ENCODE measurements at regions not wholly inside any gene's neighbourhood (a gene's known extent, or its start where the extent isn't known, plus 50 kb on each side); places are given as distances from the start of the nearest gene placed in this dataset.

DNA sequence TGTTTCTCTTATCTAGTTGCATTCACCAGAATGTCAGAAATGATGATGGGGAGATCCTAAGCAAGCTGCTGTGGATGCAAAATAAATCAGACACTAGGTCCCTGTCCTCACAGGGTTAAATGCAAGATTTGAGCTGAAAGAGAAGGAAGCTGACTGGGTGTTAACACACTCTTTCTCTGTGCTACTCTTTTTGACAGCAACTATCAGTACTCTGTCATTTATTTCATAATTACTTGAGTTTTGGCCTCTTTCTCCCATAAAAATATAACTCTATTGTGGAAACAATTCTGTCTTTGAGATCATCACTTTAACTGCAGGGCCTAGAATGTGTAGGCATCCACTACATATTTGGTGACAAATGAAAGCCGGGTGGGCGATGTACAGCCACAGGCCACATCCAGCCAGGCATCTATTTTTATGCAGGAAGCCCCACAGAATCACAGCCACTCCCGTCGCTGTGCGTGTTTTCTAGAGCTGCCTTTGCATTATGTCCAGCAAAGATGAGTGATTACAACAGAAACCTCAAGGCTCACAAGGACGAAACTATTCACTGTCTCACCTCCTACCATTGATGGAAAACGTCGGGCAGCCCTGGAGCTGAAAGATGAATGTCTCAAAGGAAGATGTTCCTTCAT is 849.0 kb downstream of the RNF144A start:
- H3K4me2 ChIP-seq (ENCODE audit: low read length): no peak overlapping the region
- no peaks in the 10 kb centered on the region for H3K9me3 ChIP-seq (ENCODE audit: control insufficient read depth in 1 of 2, insufficient read depth in 1 of 2, low read depth in 1 of 2, low read length in 2 of 2)
- ATAC-seq (no peak), DNase-seq (ENCODE audit: low read depth, low spot score) (no peak)
- H3K79me2 ChIP-seq (ENCODE audit: insufficient read depth, low read length): no peaks in the 10 kb centered on the region
- CTCF ChIA-PET: no interaction called here
- BruUV-seq (replicated peaks): no TSS peak
- H3K9ac ChIP-seq (ENCODE audit: low read length): no peak overlapping the region
- no peak overlapping the region for H2AFZ ChIP-seq (ENCODE audit: low read depth, low read length, poor library complexity, severe bottlenecking)
- POLR2A ChIA-PET: no interaction called here
- no peaks in the 10 kb centered on the region for H3K4me1 ChIP-seq (ENCODE audit: control insufficient read depth in 1 of 2, insufficient read depth in 2 of 2, low read length in 2 of 2)
- no peak overlapping the region for H3K27ac ChIP-seq (ENCODE audit: low read depth, low read length)
- RAD21 ChIA-PET (ENCODE audit: low non-redundant PET in 1 of 2, low total read pairs in 2 of 2, uncharacterized antibody in 2 of 2, unreplicated experiment in 2 of 2): no interaction called here
- H4K20me1 ChIP-seq (ENCODE audit: insufficient read depth): no peaks in the 10 kb centered on the region
- no peak overlapping the region for H3K4me3 ChIP-seq (replicated peaks in 1 of 2; ENCODE audit: low read depth in 1 of 2, low read length in 2 of 2)
- H3K9me2 ChIP-seq (ENCODE audit: insufficient read depth): no peaks in the 10 kb centered on the region
- TF ChIP-seq, protein P1, sequence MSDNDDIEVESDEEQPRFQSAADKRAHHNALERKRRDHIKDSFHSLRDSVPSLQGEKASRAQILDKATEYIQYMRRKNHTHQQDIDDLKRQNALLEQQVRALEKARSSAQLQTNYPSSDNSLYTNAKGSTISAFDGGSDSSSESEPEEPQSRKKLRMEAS (IDR thresholded peaks at IDR 0.05): no peak
- intact Hi-C loops (cut with micrococcal nuclease): no loop called here
- no peaks in the 10 kb centered on the region for H3K27me3 ChIP-seq (ENCODE audit: insufficient read depth, low read length)
- no peaks in the 10 kb centered on the region; a peak in 1 of 4 replicates for H3K36me3 ChIP-seq (ENCODE audit: control insufficient read depth in 1 of 2, insufficient read depth in 2 of 2, low read length in 2 of 2)

DNA sequence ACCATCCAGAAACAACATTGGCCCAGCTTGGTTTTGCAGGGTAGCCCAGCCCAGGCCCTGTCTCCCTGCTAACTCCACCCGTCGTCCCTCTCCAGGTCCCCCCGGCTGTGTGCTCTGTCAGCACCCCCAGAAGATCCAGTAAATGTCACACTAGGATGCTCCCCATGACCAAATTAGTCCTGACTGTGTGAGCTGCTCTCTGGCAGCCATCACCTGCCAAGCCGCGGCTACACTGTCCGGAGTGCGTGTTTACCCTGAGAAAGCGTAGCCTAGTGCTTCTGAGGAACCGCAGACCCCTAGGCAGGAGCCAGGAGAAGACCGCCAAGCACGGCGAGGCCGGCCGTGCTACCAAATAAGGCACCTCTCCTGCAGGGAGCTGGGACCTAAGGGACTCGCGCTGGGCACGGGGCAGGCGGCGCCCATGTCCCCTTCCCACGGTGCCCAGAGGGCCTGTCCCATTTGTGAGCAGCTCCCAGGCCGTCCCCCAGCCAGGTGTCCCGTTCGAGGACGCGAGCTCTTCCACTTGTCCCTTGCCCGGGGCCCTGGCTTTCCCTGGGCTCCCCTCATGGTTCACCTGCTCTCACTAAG is 849.9 kb downstream of the RNF144A start:
- no peak for DNase-seq (ENCODE audit: low read depth, low spot score)
- intact Hi-C loops (cut with micrococcal nuclease): no loop called here
- ATAC-seq: no peak
- no TSS peak for BruUV-seq (replicated peaks)
- no peaks in the 10 kb centered on the region for H3K9me3 ChIP-seq (ENCODE audit: control insufficient read depth in 1 of 2, insufficient read depth in 1 of 2, low read depth in 1 of 2, low read length in 2 of 2)
- TF ChIP-seq CBX3 (IDR thresholded peaks at IDR 0.05; ENCODE audit: low read depth) (no peak), ZNF274 (IDR thresholded peaks at IDR 0.05; ENCODE audit: low read depth, low read length) (no peak)
- TF ChIP-seq, protein P2, sequence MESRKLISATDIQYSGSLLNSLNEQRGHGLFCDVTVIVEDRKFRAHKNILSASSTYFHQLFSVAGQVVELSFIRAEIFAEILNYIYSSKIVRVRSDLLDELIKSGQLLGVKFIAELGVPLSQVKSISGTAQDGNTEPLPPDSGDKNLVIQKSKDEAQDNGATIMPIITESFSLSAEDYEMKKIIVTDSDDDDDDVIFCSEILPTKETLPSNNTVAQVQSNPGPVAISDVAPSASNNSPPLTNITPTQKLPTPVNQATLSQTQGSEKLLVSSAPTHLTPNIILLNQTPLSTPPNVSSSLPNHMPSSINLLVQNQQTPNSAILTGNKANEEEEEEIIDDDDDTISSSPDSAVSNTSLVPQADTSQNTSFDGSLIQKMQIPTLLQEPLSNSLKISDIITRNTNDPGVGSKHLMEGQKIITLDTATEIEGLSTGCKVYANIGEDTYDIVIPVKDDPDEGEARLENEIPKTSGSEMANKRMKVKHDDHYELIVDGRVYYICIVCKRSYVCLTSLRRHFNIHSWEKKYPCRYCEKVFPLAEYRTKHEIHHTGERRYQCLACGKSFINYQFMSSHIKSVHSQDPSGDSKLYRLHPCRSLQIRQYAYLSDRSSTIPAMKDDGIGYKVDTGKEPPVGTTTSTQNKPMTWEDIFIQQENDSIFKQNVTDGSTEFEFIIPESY (IDR thresholded peaks at IDR 0.05; ENCODE audit: extremely low read depth, insufficient replicate concordance, low read length): no peak
- no peak overlapping the region for H3K4me3 ChIP-seq (replicated peaks in 1 of 2; ENCODE audit: low read depth in 1 of 2, low read length in 2 of 2)
- no peak overlapping the region for H2AFZ ChIP-seq (ENCODE audit: low read depth, low read length, poor library complexity, severe bottlenecking)
- no peaks in the 10 kb centered on the region; a peak in 1 of 4 replicates for H3K36me3 ChIP-seq (ENCODE audit: control insufficient read depth in 1 of 2, insufficient read depth in 2 of 2, low read length in 2 of 2)
- no peaks in the 10 kb centered on the region for H3K79me2 ChIP-seq (ENCODE audit: insufficient read depth, low read length)
- ChIA-PET POLR2A (no interaction called here), CTCF (no interaction called here), RAD21 (ENCODE audit: low non-redundant PET in 1 of 2, low total read pairs in 2 of 2, uncharacterized antibody in 2 of 2, unreplicated experiment in 2 of 2) (no interaction called here)
- H3K4me1 ChIP-seq (ENCODE audit: control insufficient read depth in 1 of 2, insufficient read depth in 2 of 2, low read length in 2 of 2): no peaks in the 10 kb centered on the region
- no peak overlapping the region for H3K4me2 ChIP-seq (ENCODE audit: low read length)
- H4K20me1 ChIP-seq (ENCODE audit: insufficient read depth): no peaks in the 10 kb centered on the region
- H3K9ac ChIP-seq (ENCODE audit: low read length): no peak overlapping the region
- no peaks in the 10 kb centered on the region for H3K9me2 ChIP-seq (ENCODE audit: insufficient read depth)
- no peak overlapping the region for H3K27ac ChIP-seq (ENCODE audit: low read depth, low read length)
- no peaks in the 10 kb centered on the region for H3K27me3 ChIP-seq (ENCODE audit: insufficient read depth, low read length)
